Suprapubic skin (tissue), 4 donors: ENCODE measurements at regions not wholly inside any gene's neighbourhood (a gene's known extent, or its start where the extent isn't known, plus 50 kb on each side); places are given as distances from the start of the nearest gene placed in this dataset.

Experiments used
- DNase-seq, 2 donors: peaks; one replicate each; pipeline ENCODE4 v3.0.0-alpha.2; 2019; ENCODE audit warnings: low spot score in 2 of 2
- H3K27ac ChIP-seq: fragments of 200-600 bp; sonication (generic); one replicate; pipeline ENCODE4 v1.5.1; 2019
- H3K27me3 ChIP-seq: fragments of 200-600 bp; sonication (generic); one replicate; pipeline ENCODE4 v1.5.1; 2019
- H3K36me3 ChIP-seq: fragments of 200-600 bp; sonication (generic); one replicate; pipeline ENCODE4 v1.5.1; 2019
- H3K4me1 ChIP-seq: fragments of 200-600 bp; sonication (generic); one replicate; pipeline ENCODE4 v1.5.1; 2019
- H3K4me3 ChIP-seq: fragments of 200-600 bp; sonication (generic); one replicate; pipeline ENCODE4 v1.5.1; 2019; ENCODE audit warnings: mild to moderate bottlenecking
- H3K9me3 ChIP-seq: fragments of 200-600 bp; sonication (generic); one replicate; pipeline ENCODE4 v1.5.1; 2019
- EP300 ChIP-seq: sonication (generic); formaldehyde crosslinking; IDR thresholded peaks from one replicate; pipeline ENCODE4 v1.6.1; 2017; ENCODE audit warnings: antibody characterized with exemption
- POLR2A ChIP-seq, 2 donors: fragments of 450-650 bp; IDR thresholded peaks; one replicate each; pipeline ENCODE4 v1.6.1; 2017; ENCODE audit warnings: antibody characterized with exemption in 2 of 2, mild to moderate bottlenecking in 2 of 2, moderate library complexity in 2 of 2
- POLR2AphosphoS5 ChIP-seq, 3 donors: sonication (generic); formaldehyde crosslinking; IDR thresholded peaks; one replicate each; pipeline ENCODE4 v1.6.1; 2017; ENCODE audit warnings: antibody characterized with exemption in 3 of 3
- WGBS: methylation state at CpG from one replicate; pipeline ENCODE4 v1.1.5; 2018; 5-methylcytosine and 5-hydroxymethylcytosine counted together
- TF ChIP-seq, protein P1 (sequence below), 2 donors: fragments of 200-600 bp in 1 of 2; fragments of 450-650 bp in 1 of 2; sonication (generic) in 1 of 2; IDR thresholded peaks; one replicate each; pipeline ENCODE4 v1.5.1; 2016 to 2019; ENCODE audit warnings: antibody characterized with exemption in 2 of 2, mild to moderate bottlenecking in 1 of 2, moderate library complexity in 1 of 2

GRCh38 chr5:57859626-57860025 is 377.0 kb upstream of the ACTBL2 start:
- 76% methylated on average over 3 of the region's 3 CpGs for WGBS
- Histone ChIP-seq H3K9me3 (no peaks in the 10 kb centered on the region), H3K36me3 (no peaks in the 10 kb centered on the region), H3K4me1 (peaks cover 31% of the 10 kb centered on the region), H3K27ac (no peak overlapping the region), H3K27me3 (no peaks in the 10 kb centered on the region), H3K4me3 (no peak overlapping the region)
- TF ChIP-seq POLR2A (IDR thresholded peaks at IDR 0.05) (no peak), EP300 (no peak), POLR2AphosphoS5 (IDR thresholded peaks at IDR 0.05) (no peak)
- TF ChIP-seq, protein P1, sequence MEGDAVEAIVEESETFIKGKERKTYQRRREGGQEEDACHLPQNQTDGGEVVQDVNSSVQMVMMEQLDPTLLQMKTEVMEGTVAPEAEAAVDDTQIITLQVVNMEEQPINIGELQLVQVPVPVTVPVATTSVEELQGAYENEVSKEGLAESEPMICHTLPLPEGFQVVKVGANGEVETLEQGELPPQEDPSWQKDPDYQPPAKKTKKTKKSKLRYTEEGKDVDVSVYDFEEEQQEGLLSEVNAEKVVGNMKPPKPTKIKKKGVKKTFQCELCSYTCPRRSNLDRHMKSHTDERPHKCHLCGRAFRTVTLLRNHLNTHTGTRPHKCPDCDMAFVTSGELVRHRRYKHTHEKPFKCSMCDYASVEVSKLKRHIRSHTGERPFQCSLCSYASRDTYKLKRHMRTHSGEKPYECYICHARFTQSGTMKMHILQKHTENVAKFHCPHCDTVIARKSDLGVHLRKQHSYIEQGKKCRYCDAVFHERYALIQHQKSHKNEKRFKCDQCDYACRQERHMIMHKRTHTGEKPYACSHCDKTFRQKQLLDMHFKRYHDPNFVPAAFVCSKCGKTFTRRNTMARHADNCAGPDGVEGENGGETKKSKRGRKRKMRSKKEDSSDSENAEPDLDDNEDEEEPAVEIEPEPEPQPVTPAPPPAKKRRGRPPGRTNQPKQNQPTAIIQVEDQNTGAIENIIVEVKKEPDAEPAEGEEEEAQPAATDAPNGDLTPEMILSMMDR (IDR thresholded peaks at IDR 0.05) = no peak
- DNase-seq = no peak

DNA sequence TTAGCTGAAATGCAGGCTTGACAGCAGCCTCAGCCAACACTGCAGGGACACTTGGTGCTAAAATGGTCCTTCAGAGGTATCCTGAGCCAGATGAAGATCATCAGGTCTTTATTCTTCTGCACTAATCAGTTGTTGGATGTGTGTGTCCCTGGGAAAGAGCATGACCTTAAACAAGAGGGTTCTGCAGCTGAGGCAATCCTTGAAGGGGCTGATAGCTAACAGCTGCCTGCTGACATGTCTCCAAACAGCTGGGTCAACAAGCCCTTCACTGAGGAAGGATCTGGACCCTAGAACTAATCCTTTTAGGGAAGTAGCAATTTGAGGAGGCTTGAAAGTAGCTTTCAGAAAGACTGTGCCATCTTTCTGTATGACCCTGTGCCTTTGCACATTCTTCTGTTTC is 376.3 kb upstream of the ACTBL2 start:
- TF ChIP-seq EP300 (no peak), POLR2AphosphoS5 (IDR thresholded peaks at IDR 0.05) (no peak), POLR2A (IDR thresholded peaks at IDR 0.05) (no peak)
- TF ChIP-seq, protein P1 (IDR thresholded peaks at IDR 0.05) = no peak
- no peak overlapping the region for H3K4me3 ChIP-seq
- H3K4me1 ChIP-seq = peaks cover 37% of the 10 kb centered on the region
- no peak for DNase-seq
- no peak overlapping the region for H3K27ac ChIP-seq
- no peaks in the 10 kb centered on the region for H3K27me3 ChIP-seq
- no peaks in the 10 kb centered on the region for H3K9me3 ChIP-seq
- no peaks in the 10 kb centered on the region for H3K36me3 ChIP-seq

GRCh38 chr5:57857696-57858095 is 375.1 kb upstream of the ACTBL2 start:
- peaks cover 28% of the 10 kb centered on the region for H3K4me1 ChIP-seq
- H3K36me3 ChIP-seq = no peaks in the 10 kb centered on the region
- DNase-seq = no peak
- H3K9me3 ChIP-seq = no peaks in the 10 kb centered on the region
- no peaks in the 10 kb centered on the region for H3K27me3 ChIP-seq
- TF ChIP-seq EP300 (no peak), POLR2A (IDR thresholded peaks at IDR 0.05) (no peak), POLR2AphosphoS5 (IDR thresholded peaks at IDR 0.05) (no peak)
- TF ChIP-seq, protein P1 (IDR thresholded peaks at IDR 0.05) = no peak
- no peak overlapping the region for H3K27ac ChIP-seq
- H3K4me3 ChIP-seq = no peak overlapping the region

GRCh38 chr5:57855831-57856230 is 373.2 kb upstream of the ACTBL2 start:
- H3K27ac ChIP-seq = no peak overlapping the region
- no peak for TF ChIP-seq POLR2A (IDR thresholded peaks at IDR 0.05)
- TF ChIP-seq POLR2AphosphoS5 (IDR thresholded peaks at IDR 0.05) = no peak
- TF ChIP-seq, protein P1 (IDR thresholded peaks at IDR 0.05) = no peak
- no peak for TF ChIP-seq EP300
- DNase-seq = no peak
- WGBS = 62% methylated on average over 2 of the region's 2 CpGs
- no peaks in the 10 kb centered on the region for H3K36me3 ChIP-seq
- H3K4me3 ChIP-seq = no peak overlapping the region
- H3K4me1 ChIP-seq = peaks cover 17% of the 10 kb centered on the region
- no peaks in the 10 kb centered on the region for H3K27me3 ChIP-seq
- H3K9me3 ChIP-seq = no peaks in the 10 kb centered on the region

DNA sequence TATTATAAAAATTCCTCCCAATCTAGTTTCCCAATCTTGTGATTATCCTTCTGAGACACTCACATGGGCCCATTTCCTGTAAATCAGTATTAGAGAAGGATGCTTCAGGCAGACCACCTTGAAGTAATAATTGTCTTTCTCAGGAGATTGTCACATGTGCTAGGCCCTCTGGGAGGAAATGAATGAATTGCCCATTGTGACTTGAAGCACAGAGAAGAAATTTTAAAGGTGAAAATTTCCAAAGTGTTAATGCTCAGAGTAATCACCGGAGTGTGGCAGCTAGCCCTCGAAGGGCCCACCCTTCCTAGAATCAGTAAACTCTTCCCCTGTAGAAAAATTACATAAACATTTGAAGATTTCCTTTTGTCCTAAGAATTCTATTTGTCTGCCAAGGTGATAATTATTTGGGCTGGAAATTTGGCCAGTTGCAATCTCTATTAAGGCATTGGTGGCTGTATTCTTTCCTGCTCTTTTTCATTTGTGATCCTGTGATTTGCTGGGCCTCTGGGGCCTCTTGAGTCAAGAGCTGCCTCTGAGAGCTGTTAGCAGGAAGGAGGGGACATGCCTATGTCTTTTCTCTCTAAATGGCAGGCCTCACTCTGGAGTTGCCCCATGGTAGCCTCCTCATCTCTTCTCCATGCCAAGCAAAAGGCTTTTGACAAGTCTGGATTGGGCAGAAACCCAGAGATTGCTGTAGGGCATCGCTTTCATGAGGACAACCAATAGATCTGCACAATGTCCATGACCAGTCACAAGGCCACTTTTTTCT is 371.5 kb upstream of the ACTBL2 start:
- Histone ChIP-seq H3K27me3 (no peaks in the 10 kb centered on the region), H3K36me3 (no peaks in the 10 kb centered on the region), H3K4me3 (no peak overlapping the region), H3K9me3 (no peaks in the 10 kb centered on the region), H3K27ac (no peak overlapping the region), H3K4me1 (peaks cover 9% of the 10 kb centered on the region)
- DNase-seq = no peak
- no peak for TF ChIP-seq POLR2AphosphoS5 (IDR thresholded peaks at IDR 0.05)
- TF ChIP-seq, protein P1 (IDR thresholded peaks at IDR 0.05) = no peak
- no peak for TF ChIP-seq EP300
- TF ChIP-seq POLR2A (IDR thresholded peaks at IDR 0.05) = no peak
- 77% methylated on average over 3 of the region's 3 CpGs for WGBS
